ENCODE measurements at regions not wholly inside any gene's neighbourhood (a gene's known extent, or its start where the extent isn't known, plus 50 kb on each side); places are given as distances from the start of the nearest gene placed in this dataset.

DNA sequence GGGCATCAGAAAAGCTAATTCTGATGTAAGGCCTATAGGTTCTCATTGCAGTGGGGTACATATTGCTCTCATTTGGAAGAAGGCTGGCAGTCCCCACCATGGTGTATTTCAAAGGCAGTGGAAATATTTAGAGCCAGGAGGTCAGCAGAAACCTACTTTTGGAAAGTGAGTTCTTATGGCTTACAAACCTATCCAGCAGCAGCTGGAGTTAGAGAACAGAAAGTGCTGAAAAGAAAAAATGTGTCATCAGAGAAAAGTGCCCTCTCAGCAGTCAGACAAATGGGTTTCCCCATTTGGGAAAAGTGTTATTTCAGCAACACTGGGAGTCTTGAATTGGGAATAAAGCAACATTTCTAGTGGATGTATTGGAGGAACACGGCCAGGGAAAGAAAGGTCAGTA is 105.7 kb upstream of the IGFBP3 start:
- DNase-seq = no peak

DNA sequence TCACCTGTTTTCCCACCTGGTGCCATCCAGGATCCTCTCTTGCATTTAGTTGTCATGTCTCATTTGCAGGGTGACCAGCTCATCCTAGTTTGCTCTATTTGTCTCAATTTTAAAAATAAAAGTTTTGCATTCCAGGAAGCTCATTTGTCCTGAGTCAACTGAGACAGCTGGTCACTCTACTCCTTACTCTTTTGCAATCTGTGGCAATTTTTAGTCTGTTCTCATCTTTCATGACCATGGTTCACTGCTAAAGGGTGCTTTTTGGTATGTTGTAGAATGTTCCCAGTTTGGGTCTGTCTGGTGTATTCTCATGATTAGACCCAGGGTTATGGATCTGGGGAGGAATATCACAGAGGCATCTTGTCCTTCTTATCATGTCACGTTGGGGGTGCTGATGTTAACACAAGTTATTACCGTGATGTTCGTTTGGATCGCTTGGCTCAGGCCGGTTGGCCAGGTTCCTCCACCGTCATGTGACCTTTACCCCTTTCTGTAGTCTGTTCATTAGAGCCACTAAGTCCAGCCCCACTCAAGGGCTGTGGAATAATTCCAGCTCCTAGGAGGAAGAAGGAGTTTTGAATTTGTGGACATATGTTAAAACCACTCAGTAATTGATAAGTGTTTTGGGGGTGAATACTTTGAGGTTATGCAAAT is 103.3 kb upstream of the IGFBP3 start:
- DNase-seq = no peak

DNA sequence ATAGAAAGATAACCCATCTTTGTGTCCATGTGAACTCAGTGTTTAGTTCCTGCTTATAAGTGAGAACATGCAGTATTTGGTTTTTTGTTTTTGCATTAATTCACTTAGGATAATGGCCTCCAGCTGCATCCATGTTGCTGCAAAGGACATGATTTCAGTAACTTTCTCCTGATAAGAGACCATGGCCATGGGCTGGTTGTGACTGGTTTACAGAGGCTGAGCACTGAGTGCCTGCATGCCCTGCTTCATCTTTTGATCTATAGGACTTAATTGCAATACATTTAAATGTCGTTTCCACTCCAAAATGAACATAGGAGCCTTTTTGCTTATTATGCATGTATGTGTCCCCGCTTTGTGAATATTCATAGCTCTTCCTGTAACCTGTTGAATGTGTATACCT is 101.3 kb upstream of the IGFBP3 start:
- no peak for DNase-seq

DNA sequence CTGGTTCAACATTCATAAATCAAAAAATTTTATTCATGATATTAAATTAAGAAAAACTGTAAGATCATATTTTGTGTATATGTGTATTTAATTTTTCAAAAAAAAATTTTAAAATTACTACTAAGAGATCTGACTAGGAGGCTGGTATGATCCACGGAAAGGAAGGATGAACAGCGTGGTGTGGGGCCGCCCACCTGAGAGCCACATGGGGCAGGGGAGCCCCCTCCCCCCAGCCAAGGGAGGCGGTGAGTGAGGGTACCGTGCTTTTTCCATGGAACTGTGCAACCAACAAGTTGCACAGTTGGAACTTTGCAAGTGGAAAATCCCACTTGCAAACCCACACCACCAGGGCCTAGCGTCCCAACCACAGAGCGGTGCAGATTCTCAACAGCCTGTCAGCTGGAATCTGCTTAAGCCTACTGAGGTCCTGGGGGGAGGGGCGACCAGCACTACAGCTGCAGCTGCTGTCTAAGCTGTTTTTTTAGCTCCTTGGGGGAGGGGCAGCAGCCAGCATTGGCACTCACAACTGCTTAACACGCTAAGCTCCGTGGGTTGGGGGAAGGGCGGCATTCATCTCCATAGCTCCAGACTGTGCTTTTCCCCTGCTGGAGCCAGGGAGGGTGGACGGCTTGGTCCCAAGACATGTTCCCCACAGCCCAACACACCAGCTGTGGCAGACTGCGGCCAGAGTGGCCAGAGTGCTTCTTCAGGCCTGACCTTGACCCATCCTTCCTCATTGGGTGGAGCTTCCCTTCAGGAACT is 94.2 kb upstream of the IGFBP3 start:
- no peak for DNase-seq

DNA sequence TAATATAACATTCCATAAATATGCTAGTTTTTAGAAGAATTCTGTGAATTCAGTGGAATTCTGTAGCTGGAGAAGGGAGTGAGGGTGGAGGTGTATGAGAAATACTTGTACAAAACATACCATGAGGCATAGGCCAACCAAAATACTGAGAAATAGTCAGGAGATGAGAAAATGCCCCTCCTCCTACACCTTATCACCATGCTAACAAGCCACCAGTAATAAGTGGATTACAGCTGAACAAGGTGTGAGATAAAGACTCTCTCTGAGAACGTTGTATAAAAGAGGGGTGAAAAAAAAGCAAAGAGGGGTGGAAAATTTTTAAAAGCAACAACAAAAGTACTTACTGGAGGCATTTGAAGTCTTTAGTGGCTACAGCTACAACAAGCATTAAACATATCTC is 90.4 kb upstream of the IGFBP3 start:
- no peak for DNase-seq

DNA sequence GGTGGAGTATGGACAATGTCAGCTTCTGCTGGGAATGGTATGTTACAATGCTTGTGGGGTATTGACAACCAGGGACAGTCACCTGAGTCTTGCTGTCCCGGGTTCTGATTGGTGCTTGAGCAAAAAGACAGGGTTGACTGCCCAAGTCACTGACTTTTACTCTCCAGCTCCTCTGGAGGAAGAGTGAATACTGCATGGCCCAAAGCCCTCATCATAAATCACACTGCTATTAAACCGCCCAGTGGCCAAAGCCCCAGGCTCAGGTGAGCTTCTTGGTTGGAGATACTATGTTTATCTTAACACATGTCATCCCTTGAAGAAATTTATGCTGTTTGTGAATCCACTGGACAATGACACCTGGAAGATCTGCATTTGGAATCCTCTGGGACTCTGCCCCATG is 90.0 kb upstream of the IGFBP3 start:
- no peak for DNase-seq

DNA sequence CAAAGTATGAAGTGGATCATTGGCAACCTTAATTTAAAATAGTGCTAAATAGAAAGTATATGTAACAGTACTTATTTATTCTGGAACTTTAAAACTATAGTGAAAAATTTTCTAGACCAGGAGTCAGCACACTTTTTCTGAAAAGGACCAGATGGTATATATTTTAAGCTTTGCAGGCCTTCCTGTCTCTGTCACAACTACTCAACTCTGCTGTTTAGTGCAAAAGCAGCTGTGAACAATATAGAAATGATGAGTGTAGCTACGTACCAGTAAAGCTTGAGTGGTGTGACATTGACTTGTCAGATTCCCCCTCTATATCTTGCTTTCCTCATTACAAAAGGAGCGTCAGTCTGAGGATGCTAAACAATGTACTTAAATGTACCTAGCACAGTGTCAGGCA is 88.1 kb upstream of the IGFBP3 start:
- DNase-seq = no peak

DNA sequence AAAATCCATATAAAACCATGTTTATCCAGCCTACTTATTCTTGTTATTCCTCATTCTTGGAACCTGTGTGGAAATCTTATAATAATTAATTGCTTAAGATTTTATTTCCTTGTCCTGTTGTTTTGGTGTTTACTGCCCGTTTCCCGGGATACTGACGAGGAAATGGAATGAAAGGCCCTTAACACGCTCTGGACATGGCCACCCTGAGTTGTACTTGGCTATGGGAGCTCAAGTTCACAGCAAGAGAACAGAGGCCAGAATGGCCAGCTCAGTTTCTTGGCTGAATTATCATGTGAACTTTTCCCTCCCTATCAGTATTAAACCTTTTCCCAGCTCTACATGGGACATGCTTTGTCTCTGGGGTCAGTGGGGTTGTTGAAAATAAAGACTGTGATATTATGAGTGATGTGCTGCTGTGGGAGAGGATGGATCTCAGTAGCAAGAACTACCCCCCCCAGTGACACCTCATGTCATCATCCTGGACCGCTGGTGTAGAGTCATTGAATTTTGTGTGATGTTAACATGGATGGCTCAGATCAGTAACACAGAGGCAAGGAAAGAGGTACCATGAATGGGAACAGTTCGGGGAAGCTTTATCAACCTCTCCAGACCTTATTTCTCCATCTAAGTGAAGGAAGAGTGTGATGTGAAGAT is 87.0 kb upstream of the IGFBP3 start:
- DNase-seq = no peak

DNA sequence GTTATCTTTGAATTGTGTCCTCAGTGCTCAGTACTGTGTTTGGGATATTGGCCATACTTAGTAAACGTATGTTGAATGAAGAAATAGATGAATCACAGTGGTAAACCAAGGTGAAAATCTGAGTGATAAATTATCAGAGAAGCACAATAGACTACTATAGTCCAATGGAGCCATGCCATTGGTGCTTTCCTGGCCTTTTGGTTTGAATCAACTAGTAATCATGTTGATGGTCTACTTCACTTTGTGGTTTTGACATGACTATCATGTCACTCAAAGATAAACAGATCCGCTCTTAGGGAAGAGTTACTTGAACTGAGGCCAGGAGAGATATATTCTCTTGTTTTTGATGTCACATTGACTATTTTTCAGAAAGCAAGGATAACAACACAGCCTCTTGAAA is 86.1 kb upstream of the IGFBP3 start:
- no peak for DNase-seq

DNA sequence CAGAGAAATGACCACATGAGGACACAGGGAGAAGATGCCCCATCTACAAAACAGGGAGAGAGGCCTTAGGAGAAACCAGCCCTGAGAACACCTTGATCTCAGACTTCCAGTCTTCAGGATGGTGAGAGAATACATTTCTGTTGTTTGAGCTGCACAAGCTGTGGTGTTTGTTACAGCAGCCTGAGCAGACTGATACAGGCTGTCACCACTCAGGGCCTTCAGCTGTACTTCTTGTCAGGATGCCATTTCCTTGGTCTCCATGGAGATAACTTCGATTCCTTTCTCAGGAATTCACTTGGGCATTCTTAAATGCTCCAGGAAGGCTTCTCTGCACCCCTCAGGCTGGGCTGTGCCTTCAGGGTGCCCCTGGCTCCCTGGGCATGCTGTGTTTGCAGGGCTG is 85.7 kb upstream of the IGFBP3 start:
- DNase-seq = no peak

DNA sequence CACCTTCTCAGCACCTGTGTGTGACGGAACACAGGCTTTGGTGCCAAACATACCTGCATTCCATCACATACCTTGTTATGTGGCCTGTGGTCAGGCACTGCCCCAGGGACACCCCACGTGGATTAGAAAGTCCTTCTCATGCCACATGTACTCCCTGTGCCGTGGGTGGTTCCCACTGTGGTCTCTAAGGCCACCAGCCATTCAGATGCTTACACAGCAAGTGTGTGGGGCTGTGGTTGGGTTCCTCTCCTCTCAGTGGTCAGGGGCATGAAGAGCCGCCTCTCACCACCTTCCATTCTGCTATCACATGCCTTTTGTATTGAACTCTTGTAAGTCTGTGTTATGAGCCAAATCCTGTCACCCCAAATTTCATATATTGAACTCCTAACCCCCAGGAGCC is 85.1 kb upstream of the IGFBP3 start:
- no peak for DNase-seq

DNA sequence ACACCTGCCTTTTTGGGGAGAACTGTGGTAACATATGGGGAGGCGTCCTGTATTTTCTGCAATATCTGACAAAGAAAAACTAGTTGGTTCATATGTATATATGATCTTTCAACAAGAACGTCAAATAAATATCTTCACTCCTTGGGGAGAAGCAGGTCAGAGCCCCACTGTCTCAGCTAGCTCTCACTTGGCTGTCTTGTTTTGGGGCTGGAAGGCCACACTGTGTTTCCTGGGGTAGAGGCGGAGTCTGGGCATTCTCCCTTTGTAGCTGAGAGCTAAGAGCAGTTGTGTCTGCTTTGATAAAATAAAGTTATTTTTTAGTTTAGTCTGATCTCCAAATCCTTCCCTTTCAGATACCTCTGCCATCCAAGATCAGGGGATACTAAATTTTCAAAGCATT is 83.9 kb upstream of the IGFBP3 start:
- DNase-seq = no peak

DNA sequence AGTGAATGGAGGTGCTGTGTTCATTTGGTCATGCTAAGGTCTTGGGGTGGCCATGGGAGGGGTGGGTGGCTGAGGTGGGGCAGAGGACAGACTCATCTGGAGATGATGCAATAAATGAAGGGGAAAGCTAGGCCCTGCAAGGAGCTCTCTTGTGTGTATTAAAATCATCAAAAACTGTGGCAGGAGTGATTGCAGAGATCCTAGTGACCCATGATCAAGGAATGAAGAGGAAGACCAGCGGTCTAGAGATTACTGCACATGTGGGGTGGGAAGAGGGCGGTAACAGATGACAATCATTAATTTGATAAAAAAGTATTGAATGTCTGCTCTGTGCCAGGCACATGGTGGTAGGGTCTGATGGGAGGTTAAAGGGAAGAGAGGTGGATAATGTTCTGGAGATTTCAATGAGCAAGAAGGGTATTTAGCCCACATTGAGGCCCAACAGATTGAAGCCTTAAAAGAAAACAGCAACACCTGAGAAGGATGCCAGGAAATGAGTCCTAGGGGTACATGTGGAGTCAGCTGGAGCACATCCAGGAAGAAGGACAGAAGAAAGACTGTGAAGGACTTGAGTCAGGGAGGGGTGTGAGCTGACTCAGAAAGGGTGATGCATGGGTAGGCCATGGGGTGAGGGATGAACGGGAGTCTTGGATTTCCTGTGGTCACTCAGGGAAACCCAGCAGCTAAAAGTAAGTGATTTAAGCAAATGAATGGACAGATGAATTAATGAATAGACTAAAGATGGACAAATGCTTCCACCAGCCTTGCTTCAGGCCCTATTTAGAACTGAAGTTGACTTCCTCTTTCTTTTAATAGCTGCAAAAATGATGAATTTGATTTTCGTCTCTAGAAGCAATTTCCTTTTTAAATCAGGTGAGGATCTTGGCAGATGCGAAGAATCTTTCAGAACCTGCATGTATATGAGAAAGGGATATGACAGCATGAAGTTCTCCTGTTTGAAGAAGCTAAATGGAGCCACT is 83.1 kb upstream of the IGFBP3 start:
- no peak for DNase-seq

DNA sequence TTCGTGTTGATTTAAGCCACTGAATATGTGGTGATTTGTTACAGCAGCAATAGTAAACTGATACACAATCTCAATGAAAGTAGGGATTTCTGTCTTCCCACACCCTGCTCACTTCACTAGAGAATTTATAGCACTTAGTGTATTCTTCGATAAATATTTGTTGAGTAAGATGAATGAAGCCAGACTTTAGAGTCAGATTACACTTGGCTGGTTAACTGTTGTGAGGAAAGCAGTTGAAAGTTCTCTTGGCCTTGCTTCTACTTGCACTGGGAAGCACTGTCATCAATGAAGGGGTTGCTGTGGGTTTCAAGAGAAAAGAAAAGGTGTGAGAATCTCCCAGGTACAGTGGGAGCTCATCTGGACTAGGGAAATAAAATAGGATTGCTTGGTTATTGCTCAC is 82.1 kb upstream of the IGFBP3 start:
- DNase-seq = no peak

DNA sequence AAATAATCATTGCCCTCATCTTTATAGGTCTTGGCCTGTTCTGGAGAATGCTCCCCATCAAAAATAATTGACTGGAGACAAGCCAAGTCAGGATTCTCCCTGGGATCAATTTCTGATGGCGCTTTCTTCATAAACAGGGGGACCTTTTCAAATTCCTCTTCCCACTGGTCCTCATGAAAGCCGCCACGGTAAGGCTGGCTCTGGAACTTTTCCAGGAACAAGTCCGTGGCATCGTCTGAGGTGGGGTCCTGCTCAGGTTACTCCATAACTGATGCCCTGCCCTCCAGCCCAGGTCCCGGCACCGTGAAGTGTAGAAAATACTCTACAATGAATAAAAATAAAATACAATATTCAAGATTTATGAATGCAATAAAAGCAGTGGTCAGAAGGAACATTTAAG is 79.4 kb upstream of the IGFBP3 start:
- DNase-seq = no peak

DNA sequence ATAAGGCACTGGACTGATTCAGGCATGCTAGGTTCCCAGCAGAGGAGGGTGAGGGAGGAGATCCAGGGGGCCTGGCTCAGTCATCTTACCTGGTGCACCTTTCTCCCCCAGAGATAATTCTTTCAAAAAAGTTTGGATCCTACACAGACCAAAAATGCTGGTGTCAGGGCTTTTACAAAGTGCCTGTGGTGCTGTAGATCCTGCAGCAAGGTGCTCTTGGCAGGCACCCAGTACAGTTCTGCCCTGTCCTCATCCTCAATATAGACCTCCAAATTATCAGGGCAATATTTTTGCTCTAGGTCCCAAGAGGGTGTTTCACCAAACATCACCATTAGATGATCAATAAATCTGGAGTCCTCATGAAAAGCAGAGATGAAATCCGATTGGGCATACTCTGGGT is 78.5 kb upstream of the IGFBP3 start:
- no peak for DNase-seq

DNA sequence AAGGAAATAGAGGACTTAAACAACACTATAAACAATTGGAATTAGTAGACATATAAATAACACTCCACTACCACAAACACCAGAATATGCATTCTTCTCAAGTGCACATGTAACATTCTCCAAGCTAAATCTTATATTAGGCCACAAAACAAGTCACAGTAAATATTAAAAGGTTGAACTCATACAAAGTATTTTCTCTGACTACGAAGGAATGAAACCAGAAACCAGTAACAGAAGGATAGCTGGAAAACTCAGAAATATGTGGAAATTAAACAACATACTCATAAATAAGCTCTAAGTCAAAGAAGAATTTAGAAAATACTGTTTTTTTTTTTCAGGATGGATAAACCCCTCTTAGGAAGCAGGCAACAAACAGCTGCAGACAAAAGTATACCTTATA is 77.4 kb upstream of the IGFBP3 start:
- no peak for DNase-seq

DNA sequence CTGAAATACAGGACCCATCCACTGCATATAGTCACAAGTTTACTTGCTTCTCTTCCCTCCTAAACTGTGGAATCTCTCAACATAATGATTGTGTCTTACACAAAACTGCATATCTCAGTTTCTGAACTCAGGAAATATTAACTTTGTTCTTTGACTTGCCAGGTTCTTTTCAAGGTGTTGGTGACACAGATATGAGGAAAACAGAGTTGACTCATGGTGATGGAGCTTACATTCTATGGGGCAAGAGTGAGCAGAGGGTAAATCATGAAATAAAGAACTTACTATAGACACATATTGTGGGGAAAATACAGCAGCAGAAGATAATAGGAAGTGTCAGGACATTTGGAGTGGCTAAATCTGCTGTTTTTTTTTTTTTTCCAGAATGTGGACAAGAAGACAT is 72.5 kb upstream of the IGFBP3 start:
- DNase-seq = no peak

DNA sequence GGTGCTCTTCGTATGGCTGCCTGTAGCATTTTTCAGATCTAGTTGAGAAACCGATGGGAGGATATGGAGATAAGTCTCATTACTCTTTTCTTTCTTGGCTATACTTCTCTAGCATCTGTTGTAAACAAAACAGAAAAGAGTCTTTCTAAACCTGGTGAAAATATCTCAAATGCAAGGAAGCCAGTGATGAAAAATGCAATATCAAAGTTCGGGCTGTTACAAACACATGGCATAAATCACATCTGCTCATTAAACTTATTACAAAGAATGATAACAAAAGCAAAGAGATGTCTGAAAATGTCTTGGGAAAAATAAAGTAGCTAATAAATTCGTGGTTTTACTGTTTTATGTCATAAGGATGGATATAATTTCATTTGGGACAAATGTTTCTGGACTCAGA is 71.8 kb upstream of the IGFBP3 start:
- DNase-seq = no peak

DNA sequence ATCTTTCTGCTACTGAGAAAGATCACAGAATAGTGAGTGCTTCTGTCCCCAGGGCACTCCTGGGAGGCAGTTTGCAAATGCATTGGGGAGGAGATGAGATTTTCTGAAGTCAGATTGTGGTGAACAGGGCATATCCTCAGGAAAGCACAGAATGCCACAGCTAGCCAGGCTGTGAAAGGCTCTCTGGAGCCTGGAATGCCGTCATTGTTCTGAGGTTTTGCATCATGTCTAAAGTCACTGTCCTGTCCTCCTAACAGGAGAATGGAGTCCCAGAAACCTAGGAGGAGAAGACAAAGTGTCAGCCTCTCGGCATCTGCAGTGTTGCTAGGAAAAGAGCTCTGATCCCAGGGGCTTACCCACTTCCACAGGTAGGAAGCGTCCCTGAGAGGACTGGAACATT is 69.2 kb upstream of the IGFBP3 start:
- no peak for DNase-seq

DNA sequence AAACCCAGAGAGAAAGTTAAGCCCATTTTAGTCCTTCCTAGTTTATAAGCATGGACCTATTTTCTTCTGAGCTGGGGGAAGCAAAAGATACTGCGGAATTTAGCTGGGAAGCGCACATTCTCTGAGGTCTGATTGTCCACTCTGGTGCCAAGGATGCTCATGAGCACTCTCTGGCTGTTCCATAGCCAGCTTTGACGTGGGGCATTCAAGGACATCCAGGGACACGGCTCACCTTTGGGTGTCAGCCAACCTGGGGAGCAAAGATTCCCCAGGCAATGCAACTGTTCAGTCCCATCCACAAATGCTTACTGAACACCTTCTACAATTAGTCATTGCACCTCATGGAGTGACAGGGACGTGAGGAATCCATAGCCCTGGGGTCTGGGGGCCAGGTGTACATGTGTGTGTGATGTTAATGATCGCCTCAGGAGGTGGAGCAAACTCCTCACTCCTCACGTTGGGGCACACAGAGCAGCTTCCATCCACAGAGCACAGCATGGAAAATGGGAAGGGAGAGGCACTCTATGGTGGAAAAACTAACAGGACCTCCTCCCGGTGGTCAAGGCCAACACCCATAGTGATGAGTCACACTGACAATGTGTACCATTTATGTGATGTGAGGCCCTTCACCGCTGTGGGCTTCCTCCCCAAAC is 67.5 kb upstream of the IGFBP3 start:
- DNase-seq = no peak

DNA sequence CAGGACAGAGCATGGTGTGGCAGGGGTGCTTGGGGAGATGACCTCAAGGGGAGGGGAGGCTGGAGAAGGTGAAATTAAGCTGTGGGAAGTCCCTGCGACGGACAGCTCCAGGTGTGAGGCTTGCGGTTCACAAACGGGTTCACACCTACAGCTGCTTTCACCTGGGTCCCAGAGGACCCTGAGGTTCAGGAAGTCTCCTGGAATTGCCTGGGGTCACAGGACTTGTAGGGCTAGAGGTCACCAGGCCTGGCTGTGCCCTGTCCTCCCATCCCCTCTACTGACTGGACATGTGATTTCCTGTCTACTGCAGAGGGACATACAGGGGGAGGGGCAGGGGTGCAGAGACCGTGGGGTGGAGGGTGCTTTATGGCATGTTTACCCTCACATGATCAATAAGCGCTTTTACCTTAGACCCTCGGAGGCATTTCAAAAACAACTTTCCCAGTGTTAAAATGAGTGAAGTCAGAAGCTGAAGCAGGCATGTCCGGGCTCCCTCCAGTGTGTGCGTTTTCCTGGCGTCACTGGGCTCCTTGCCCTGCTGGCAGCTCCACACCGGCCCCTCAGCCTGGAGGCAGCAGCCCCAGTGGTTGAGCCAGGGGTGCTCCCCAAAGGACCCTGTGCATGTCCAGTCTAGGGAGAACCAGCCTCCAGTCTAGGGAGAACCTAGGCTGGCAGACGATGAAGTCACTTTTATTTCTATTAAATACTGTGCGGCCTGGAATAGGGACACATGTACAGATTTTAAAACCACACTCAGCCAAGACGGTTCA is 66.6 kb upstream of the IGFBP3 start:
- no peak for DNase-seq

All from NCI-H345 (cell line).